GM19239 (cell line): ENCODE measurements at regions not wholly inside any gene's neighbourhood (a gene's known extent, or its start where the extent isn't known, plus 50 kb on each side); places are given as distances from the start of the nearest gene placed in this dataset.

Source experiments
- DNase-seq: peaks from one replicate; pipeline ENCODE4 v3.0.0; 2011; ENCODE audit warnings: low spot score; ENCODE audit not compliant: insufficient read length
- FAIRE-seq: peaks from 2 replicates; lab custom pipeline; 2011; peaks lifted over from hg19 to GRCh38; lab: Jason Lieb, UNC

DNA sequence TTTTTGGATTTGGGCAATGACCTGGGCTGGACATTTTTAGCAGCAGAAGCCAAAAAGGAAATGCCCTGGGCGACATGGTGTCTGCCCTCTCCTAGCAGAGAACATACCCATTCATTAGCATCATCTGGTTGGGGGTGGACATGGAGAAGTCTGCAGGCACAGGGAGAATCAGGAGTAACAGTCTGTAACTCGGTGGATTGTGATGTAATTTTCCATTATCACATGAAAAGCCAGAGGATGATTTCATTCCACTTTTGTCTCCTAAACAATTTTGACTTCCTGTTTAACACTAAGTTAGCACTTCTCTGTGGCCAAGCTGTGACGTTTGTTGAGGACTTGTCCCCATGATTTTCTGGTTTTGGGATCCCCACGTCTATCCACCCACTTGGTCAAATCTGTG, 153.8 kb upstream of the HABP2 start:
- DNase-seq (no peak), FAIRE-seq (no peak)

DNA sequence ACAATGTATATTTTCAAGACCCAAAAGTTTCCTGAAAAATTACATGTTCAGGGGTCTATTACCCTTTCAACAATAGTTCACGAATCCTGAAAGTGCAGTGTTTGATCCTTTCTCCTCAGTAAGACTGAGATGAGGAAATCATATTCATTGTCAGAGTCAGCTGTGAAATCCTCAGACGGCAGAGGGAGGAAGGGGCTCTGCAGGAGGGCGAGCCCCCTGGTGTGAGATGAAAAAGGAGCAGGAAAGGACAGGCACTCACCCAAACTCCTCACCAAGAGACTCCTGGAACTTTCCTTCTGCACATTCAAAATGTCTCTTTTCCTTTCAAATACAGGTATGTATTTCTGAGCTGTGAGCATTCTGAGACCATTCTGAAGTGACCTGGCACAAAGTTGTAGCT, 150.3 kb upstream of the HABP2 start:
- DNase-seq = no peak
- FAIRE-seq = no peak

DNA sequence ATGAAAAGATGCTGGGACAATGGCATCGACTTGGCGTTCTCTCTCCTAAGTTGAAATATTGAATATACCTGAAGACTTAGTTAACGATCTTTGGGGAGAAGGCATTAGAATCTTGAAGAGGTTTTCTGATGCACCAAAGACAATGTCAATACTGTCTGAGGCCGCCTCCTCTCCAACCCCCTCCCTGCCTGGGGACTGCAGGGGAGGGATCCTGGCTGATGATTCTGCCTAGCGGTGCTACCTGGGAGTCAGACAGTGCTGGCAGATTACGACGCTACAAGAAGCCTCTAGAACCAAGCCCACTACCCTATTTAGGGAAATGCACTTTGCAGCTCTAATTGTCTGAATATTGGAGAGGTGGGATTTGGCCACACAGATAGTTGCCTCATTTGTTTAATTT, 145.6 kb upstream of the HABP2 start:
- DNase-seq (no peak), FAIRE-seq (no peak)

DNA sequence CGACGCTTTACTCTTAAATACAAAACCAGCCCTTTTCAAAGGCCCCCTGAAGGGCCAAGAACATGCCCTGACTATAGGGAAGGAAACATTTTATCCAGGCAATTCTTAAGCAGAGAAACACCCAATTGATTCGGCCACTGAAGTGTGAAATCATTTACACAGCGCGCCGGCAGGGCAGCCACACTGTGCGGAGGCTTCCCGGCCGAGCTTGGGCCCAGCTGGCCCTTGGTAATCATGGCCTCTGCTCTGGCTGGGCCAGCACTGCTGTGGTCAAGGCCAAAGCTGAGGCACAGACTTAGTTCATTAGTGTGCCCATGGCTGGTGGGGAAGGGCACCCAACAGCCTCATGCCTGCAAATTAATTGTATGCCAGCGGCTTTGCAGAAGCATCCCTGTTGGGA, 143.7 kb upstream of the HABP2 start:
- no peak for FAIRE-seq
- DNase-seq = no peak

DNA sequence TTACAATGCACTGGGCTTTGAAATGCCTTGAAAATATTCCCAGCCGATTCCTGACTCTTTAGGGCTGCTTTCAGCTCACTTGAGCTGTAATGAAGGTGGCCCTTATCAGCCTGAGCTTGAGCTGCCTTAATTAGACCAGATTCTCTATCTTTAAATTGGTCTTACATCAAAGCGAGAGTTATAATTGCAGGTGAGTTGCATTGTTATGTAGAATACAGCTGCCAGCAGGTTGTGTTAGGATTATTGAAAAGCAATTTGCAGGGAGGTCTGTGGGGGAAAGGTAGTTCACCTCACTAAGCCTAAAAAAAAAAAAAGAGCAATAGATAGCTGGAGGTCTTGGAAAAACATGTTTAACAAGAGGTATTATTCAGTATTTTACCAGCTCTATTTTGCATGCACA, 142.2 kb upstream of the HABP2 start:
- no peak for DNase-seq
- no peak for FAIRE-seq

DNA sequence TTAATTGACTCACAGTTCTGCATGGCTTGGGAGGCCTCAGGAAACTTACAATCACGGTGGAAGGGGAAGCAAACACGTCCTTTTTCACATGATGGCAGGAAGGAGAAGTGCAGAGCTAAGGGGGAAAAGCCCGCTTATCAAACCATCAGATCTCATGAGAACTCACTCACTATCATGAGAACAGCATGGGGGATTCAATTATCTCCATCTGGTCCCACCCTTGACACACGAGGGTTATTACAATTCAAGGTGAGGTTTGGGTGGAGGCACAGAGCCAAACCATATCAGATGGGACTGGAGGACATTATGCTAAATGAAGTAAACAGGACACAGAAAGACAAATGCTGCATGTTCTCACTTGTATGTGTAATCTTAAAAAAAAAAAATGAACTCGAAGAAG, 141.4 kb upstream of the HABP2 start:
- FAIRE-seq = no peak
- DNase-seq = no peak

DNA sequence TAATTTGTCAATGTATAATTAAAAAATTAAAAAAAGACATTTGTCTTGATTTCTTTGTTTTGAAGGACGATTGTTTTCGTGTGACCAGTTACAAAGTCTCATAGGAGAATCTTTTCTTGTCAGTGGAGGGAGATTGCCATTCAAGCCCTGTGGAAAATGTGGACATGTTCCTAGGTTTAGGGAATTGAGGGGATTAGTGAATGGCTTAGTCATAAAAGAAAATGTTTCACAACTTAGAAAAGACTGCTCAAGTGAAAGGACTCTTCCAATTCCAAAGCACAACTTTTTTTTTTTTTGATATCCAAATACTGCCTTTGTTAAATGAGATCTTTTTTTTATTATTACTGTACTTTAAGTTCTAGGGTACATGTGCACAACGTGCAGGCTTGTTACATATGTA, 140.7 kb upstream of the HABP2 start:
- DNase-seq (no peak), FAIRE-seq (no peak)

DNA sequence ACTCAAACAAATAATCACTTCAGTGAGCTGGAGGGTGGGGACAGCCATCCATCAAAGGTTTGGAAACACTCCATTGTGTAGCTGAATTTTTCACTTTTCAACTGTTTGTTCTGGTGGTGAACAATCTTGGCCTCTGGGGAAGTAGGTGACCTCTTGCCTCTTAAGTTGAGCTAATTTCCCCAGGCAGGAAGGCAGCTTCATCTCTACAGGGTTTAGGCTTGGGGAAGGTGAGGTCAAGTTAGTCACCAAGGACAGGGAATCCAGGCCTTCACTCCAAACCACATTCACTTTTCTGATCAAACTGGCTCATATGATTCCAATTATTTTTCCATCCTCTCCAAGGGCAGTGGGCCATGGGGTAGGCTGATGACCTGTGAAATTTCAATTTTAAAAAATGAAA, 138.3 kb upstream of the HABP2 start:
- DNase-seq (no peak), FAIRE-seq (no peak)

DNA sequence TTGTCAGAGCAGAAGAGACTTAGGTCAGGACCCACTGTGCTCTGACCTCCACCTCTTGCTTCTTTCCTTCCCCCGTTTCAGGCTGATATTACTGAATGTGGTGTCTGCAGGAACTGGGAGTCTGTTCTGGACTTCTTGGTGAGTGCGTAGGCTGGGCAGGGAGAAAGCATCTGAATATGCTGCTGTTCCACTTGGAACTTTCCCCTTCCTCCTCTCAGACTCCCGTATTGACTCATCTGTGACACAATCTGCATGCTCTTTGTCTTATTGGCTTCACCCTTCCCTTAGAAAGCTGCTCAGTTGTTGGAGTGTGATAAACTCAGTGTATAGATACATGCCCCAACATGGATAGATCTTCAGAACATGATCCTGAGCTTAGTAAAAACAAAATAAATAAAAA, 137.6 kb upstream of the HABP2 start:
- no peak for FAIRE-seq
- no peak for DNase-seq

DNA sequence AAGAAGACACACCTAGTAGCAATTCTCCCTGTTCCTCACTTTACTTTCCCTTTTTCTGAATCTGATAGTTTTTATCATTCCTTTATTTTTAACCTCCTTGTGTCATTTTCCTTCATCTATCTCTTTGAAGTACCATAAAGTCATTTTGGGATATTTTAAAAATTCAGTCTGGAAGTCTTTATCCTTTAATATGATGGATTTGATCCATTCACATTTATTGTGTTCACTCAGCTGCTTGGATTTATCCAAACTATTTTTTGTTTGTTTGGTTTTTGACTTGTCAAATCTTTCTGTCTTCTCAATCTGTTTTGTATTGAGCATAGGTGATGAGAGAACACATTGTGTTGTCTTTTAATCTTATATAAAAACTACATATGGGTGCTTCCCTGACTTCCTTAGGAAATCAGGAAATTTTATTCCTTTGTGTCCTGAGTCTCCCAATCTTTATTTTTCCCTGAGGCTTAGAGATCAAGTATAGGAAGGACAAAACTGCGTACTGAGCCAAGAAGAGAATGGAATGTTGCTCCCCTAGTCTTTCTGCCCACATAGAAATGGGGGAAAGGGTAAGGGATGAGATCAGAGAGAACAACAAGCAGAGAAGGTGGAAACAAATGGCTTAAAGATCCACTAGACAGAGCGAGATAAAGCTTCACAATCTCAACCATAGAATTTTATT, 132.7 kb upstream of the HABP2 start:
- DNase-seq (no peak), FAIRE-seq (no peak)

DNA sequence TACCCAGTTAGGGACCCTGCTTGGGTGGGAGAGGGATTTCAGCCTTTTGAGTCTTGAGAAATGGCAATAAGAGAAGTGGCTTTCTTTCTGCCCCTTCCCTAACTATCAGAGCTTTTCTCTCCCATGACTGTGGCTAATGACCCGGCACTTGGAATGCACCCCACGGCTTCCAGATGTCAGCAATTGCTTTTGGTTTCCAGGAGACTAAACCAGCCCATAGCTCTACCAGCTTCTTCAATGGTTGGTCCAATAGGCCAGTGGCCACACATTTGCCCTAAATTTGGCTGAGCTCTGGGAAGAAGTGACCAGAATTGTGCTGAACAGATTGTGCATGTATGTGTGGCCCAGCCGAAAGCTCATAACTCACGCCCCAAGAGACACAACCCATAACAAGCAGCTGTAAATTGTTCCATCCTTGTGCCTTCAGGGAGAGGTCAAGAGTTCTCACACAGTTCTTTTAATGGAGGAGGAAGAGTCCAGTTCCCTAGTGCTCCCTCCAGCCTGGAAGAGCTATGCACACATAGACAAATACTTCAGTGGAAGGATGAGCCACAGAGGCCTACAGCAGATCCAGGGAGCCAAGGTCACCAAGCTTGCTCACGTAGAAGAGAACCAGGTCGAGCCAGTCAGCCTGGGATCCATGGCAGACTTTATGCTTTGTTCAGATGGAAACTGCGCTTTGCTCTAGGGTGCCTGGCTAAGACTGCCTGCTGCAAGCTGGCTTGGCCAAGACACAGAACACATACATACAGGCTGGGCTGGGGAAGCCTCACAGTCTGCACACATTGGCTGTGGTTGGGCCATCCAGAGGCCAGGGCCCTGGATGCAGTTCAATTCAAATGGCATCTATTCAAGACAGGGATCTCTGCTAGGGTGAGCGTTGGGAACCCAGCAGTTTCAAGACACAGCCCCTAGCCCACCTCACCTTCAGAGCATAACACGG, 131.8 kb upstream of the HABP2 start:
- FAIRE-seq (no peak), DNase-seq (no peak)

DNA sequence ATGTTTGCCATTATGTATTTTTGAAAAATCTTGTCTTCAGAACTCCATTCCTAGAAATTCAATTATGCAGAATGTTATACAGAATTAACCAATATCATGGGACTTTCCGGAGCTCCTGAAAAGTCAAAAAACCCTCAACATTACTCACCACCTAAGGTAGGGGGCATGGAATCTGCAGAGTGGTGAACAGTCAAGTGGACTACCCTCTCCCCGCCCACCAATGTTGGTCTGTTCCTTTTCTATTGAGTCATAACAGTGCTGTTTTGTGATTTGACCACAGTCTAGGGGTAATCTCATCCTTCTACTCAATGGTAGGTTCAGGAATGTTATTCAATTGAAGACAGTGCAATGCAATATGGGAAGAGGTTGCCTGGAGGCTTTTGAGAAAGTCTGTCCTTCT, 130.5 kb upstream of the HABP2 start:
- FAIRE-seq (no peak), DNase-seq (no peak)

DNA sequence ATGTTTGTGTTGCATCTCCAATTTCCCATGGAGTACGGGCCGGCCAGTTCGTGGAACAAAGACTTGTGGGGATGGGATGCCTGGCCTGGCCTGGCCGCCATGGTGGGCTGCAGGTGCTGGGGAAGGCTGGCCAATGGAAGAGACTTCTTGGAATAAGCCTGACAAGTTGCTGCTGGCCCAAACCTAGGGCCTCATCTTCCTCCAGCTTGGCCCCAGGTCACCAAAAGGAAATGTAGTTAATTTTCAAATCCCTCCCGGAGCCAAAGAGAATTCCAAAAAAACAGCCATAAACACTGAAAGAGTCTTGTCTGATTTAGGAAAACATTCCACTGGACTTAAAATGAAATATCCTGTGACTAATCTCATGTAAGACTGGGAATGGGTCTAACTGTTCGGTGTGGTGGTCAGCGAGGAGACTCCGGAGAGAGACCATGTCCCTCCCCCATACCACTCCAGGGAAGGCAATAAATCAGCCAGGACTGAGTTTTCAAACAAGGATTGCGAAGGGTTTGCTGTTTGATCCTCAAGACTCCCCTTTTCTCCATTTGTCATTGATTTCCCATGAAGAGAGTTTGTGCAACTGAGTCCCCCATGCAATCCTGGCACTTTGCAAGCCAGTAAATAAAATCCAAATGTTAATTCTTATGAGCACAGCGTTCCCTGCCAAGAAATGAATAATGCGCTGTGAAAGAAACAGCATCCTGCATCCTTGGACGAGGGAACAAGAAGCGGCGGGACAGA, 128.7 kb upstream of the HABP2 start:
- no peak for DNase-seq
- no peak for FAIRE-seq

DNA sequence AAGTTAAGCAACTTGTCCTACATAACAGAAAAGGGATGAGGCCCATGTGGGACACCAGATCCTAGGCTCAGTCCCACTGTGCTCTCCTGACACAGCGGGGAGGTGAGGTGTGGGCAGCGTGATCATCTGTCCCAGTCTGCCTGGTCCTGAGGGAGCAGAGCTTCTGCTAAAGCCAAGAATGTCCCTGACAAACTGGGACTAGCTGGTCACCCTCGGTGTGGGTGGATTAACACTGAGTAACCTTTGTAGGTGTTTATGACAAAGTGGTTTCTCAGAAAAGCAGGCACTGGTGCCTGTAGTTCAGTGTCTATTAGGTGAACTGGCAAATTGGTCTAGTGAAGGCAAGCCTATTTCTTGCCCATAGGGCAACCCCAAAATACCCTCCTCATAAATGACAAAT, 127.8 kb upstream of the HABP2 start:
- DNase-seq (no peak), FAIRE-seq (no peak)

DNA sequence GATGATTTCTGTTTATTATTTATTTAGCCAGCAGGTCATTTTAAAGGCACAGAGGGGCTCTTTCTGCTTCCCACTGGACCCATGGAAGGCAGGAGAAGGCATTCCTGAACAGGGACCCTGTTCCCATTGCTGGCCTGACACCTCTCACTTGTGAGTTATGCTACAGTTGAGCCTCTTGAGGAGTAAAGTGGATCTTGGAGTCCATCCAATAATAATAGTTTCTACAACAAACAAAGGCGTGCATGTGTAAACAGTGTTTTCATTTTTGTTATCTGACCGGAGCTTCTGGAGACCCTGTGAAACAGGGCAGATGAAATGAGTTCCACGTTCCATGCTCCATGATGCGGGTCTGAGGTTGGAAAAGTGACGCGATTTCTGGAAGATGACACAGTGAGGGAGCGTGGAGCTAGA, 127.3 kb upstream of the HABP2 start:
- no peak for DNase-seq
- FAIRE-seq = no peak

DNA sequence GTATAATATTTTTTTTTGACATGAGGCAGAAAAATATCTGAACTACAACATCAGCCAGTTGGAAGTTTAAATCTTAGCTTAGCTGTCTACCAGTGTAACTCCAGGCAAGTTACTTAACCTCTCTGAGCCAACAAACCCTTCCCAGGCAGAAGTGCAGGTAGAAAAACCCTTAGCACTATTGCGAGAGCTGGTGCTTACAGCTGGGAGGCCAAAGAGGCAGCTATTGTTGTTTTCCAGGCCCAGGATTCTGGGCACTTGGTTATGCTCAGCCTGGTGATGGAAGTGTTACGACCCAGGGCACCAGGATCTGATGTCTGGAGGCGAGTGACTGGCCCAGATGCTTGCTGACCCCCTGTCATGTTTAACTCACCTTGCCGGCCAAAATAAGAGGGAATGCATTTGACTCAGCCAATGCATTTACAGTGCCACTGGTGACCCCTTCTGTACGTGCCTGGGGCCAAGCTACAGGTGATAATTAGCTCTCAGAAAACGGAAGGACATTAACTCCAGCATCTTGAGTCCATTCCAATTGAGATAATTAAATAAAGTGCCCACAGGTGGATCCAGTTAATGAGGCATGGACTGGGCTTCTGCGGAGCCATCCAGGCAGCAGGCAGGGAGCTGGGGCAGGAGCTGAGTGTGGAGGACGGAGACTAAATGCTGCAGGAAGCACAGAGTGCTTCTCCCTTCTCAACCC, 126.5 kb upstream of the HABP2 start:
- FAIRE-seq = peak; percentile 4
- DNase-seq = no peak

DNA sequence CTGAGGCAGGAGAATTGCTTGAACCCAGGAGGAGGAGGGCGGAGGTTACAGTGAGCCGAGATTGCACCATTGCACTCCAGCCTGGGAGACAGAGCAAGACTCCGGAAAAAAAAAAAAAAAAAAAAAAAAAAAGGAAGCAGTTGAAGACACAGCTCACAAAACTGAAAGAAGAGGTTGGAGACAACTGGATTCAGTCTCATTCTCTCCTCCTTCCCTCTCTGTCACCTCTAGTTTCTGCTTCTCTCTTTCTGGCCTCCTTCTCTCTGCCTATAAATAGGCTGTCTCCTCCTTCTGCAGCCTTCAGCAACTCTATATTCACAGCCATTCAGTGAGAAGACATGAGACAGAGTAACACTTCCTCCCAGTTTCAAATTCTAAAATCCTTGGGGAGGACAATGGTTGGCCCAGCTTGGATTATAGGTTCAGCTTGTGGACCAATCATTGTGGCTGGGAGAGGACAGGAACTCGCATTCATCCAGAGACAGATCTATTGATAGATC, 125.6 kb upstream of the HABP2 start:
- FAIRE-seq = no peak
- no peak for DNase-seq

DNA sequence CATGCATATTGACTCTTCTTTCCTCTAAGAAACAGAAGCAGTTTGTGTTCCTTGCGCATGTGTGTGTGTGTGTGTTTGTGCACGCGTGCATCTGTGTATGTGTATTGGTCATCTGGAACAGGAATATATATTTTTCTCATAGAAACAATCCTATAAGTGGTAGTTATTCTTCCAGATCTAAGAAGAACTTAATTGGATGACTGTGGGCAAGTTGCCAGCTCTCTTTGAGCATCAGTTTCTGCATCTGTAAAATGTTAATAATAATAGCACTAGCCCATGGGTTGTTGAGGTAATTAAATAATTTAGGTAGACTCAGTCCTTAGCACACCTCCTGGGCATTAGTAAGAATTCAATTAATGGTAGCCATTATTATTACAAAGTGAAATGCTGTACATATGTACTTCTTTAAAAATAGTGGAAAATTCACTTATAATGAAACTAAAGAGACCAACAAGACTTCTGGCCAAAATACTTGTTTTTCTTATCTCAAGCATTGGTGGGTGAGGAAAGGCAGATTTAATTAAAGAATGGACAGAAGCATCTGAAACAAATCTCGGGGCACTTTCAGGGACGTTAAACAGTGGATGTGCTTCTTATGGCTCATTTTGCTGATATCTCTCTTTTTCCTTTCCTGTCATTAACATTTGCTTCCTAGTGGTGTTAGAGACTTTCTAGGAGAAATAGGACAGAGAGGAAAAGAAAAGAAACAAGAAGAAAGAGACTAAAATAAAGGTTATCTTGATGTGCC, 124.9 kb upstream of the HABP2 start:
- DNase-seq (no peak), FAIRE-seq (no peak)

DNA sequence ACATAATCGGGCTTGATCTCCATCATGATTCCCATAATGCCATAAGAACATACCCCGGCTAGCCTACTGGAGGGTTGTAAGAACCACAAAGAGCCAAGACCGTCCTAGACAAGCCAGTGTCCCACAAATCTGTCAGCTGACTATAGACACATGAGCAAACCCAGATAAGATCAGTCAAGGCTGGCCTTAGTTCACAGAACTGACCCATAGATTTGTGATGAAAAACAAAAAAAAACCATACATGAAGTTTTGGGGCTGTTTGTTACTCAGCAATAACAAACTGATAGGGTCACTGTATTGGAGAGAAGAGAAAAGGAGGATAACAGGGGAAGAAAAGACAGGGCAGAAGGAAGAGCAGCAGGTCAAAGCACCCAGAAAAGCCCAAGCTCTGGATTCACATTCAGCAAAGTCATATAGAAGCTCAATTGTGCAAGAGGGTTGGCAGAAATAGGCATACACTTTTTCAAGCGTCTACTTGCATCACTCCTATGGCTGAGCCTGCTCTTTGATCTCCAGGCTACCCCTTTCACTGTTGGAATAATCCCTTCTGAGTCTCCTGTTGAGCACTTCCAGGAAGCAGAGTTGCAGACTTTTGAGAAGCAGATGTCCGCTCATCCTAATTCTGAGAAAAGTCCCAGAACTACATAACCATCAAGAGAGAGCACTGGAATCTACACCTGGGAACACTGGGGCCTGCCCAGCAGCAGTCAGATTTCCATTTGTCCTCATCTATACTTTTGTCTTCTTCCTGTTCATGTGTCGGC, 122.0 kb upstream of the HABP2 start:
- DNase-seq (no peak), FAIRE-seq (no peak)
